Nephron (organoid): ENCODE measurements at regions not wholly inside any gene's neighbourhood (a gene's known extent, or its start where the extent isn't known, plus 50 kb on each side); places are given as distances from the start of the nearest gene placed in this dataset.
A peak's percentile ranks its signal among the peaks of the same experiment; 100 is the strongest.

Experiments
- H3K27ac Mint-ChIP-seq, 3 experiments: 2 replicates each; pipeline ENCODE4 v1.8.0; 2020; ENCODE audit warnings: mixed read lengths in 3 of 3, mild to moderate bottlenecking in 2 of 3, moderate library complexity in 1 of 3
- H3K27me3 Mint-ChIP-seq: 2 replicates; pipeline ENCODE4 v1.8.0; 2021; ENCODE audit warnings: low read depth, mild to moderate bottlenecking, moderate library complexity, mixed read lengths
- H3K36me3 Mint-ChIP-seq: 2 replicates; pipeline ENCODE4 v1.8.0; 2020; ENCODE audit warnings: low read depth, mixed read lengths
- H3K4me1 Mint-ChIP-seq: 2 replicates; pipeline ENCODE4 v1.8.0; 2020; ENCODE audit warnings: mixed read lengths
- H3K4me3 Mint-ChIP-seq, 3 experiments: 2 replicates each; pipeline ENCODE4 v1.8.0; 2020; ENCODE audit warnings: mild to moderate bottlenecking in 3 of 3, mixed read lengths in 3 of 3, moderate library complexity in 2 of 3
- H3K9me3 Mint-ChIP-seq: 2 replicates; pipeline ENCODE4 v1.8.0; 2020; ENCODE audit warnings: mixed read lengths
- TF ChIP-seq, protein P1 (sequence below), 3 experiments: fragments of 200-600 bp; sonication (generic); IDR thresholded peaks; one replicate each; pipeline ENCODE4 v1.5.0; 2021; ENCODE audit warnings: antibody characterized with exemption in 3 of 3; ENCODE audit not compliant: unreplicated experiment in 3 of 3

DNA sequence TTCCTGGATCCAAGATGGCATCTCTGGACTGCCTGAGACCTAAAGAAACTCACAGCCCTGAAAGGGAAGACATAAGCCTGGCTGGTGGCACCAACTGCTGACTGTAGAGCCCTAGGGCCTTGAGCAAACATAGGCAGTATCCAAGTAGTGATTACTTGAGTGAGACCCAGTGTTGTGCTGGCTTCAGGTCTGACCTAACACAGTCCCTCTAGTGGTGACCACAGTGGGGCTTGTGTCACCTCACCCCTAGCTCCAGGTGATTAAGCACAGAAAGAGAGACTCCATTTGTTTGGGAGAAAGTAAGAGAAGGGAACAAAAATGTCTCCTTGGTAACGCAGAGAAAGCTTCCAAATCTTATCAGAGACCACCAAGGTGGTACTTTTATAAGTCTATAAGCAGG is 496.3 kb upstream of the HTR2C start:
- TF ChIP-seq, protein P1, sequence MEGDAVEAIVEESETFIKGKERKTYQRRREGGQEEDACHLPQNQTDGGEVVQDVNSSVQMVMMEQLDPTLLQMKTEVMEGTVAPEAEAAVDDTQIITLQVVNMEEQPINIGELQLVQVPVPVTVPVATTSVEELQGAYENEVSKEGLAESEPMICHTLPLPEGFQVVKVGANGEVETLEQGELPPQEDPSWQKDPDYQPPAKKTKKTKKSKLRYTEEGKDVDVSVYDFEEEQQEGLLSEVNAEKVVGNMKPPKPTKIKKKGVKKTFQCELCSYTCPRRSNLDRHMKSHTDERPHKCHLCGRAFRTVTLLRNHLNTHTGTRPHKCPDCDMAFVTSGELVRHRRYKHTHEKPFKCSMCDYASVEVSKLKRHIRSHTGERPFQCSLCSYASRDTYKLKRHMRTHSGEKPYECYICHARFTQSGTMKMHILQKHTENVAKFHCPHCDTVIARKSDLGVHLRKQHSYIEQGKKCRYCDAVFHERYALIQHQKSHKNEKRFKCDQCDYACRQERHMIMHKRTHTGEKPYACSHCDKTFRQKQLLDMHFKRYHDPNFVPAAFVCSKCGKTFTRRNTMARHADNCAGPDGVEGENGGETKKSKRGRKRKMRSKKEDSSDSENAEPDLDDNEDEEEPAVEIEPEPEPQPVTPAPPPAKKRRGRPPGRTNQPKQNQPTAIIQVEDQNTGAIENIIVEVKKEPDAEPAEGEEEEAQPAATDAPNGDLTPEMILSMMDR (IDR thresholded peaks at IDR 0.05; ENCODE audit: unreplicated experiment in 3 of 3), result no peak
- Mint-ChIP-seq H3K36me3 (no peaks in the 10 kb centered on the region), H3K9me3 (peaks cover 27% of the 10 kb centered on the region), H3K27me3 (no peaks in the 10 kb centered on the region), H3K4me3 (no peak overlapping the region), H3K27ac (no peak overlapping the region), H3K4me1 (no peaks in the 10 kb centered on the region)

- Mint-ChIP-seq H3K4me3 (no peak overlapping the region), H3K27me3 (no peaks in the 10 kb centered on the region), H3K27ac (no peak overlapping the region), H3K36me3 (no peaks in the 10 kb centered on the region), H3K9me3 (no peaks in the 10 kb centered on the region), H3K4me1 (peaks cover 5% of the 10 kb centered on the region)
- TF ChIP-seq, protein P1 (IDR thresholded peaks at IDR 0.05; ENCODE audit: unreplicated experiment in 3 of 3), result no peak
Measured at GRCh38 chrX:114077773-114078172, 506.1 kb upstream of the HTR2C start.

GRCh38 chrX:114075073-114075673 is 508.7 kb upstream of the HTR2C start:
- TF ChIP-seq, protein P1 (IDR thresholded peaks at IDR 0.05; ENCODE audit: unreplicated experiment in 3 of 3), result peak; percentile 44 to 73 (median 49)
- H3K9me3 Mint-ChIP-seq, result no peaks in the 10 kb centered on the region
- peaks cover 5% of the 10 kb centered on the region for H3K4me1 Mint-ChIP-seq
- no peak overlapping the region for H3K4me3 Mint-ChIP-seq
- no peak overlapping the region for H3K27ac Mint-ChIP-seq
- no peaks in the 10 kb centered on the region for H3K36me3 Mint-ChIP-seq
- H3K27me3 Mint-ChIP-seq, result no peaks in the 10 kb centered on the region

DNA sequence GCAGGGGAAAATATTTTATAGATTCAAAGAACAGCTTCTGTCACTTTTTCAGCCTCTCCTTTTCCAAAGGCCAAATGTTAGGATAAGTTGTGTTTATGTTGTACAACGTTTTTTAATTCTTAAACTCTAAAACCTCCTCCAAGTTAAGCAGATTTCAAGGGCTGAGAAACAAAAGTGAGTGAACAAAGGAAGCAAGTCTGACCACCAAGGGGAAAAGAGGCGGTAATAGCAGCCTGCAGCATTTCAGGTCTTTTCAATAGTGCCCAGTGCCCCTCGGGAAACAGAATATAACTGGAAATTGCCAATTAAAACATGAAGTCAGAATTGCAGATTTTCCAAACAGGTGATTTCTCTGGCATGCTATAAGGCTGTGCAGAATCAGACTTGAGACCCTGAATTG is 510.0 kb upstream of the HTR2C start:
- peak overlapping the region in 2 of 3 experiments; percentile 9 to 36 for H3K27ac Mint-ChIP-seq
- H3K27me3 Mint-ChIP-seq, result no peaks in the 10 kb centered on the region
- TF ChIP-seq, protein P1 (IDR thresholded peaks at IDR 0.05; ENCODE audit: unreplicated experiment in 3 of 3), result no peak
- H3K4me1 Mint-ChIP-seq, result peaks cover 5% of the 10 kb centered on the region
- H3K36me3 Mint-ChIP-seq, result no peaks in the 10 kb centered on the region
- no peak overlapping the region for H3K4me3 Mint-ChIP-seq
- no peaks in the 10 kb centered on the region for H3K9me3 Mint-ChIP-seq

GRCh38 chrX:114071412-114071811 is 512.5 kb upstream of the HTR2C start:
- Mint-ChIP-seq H3K27me3 (no peaks in the 10 kb centered on the region), H3K9me3 (no peaks in the 10 kb centered on the region), H3K27ac (no peak overlapping the region), H3K36me3 (no peaks in the 10 kb centered on the region), H3K4me1 (peaks cover 5% of the 10 kb centered on the region), H3K4me3 (no peak overlapping the region)
- TF ChIP-seq, protein P1 (IDR thresholded peaks at IDR 0.05; ENCODE audit: unreplicated experiment in 3 of 3), result no peak

GRCh38 chrX:114065577-114066223 is 518.2 kb upstream of the HTR2C start:
- Mint-ChIP-seq H3K4me1 (no peaks in the 10 kb centered on the region), H3K27me3 (no peaks in the 10 kb centered on the region)
- TF ChIP-seq, protein P1 (IDR thresholded peaks at IDR 0.05; ENCODE audit: unreplicated experiment in 3 of 3), result no peak

More at GRCh38 chrX:114065577-114066223, 518.2 kb upstream of the HTR2C start:
- no peaks in the 10 kb centered on the region for H3K9me3 Mint-ChIP-seq
- H3K27ac Mint-ChIP-seq, result no peak overlapping the region
- H3K36me3 Mint-ChIP-seq, result no peaks in the 10 kb centered on the region
- H3K4me3 Mint-ChIP-seq, result no peak overlapping the region
